Adrenal gland (tissue), 9 donors: ENCODE measurements at regions not wholly inside any gene's neighbourhood (a gene's known extent, or its start where the extent isn't known, plus 50 kb on each side); places are given as distances from the start of the nearest gene placed in this dataset.

ENCODE experiments used
- DNase-seq, 7 donors: peaks; one replicate each; pipeline ENCODE4 v3.0.0-alpha.2; 2019 to 2020
- H3K27ac ChIP-seq, 5 donors: fragments of 200-600 bp; sonication (generic) in 4 of 5; 1 replicate in 3 of 5; 2 replicates in 2 of 5; pipeline versions ENCODE4 v1.5.1 to v1.8.0; 2016 to 2020; ENCODE audit warnings: mild to moderate bottlenecking in 1 of 5
- H3K27me3 ChIP-seq: fragments of 200-600 bp; 2 replicates; pipeline ENCODE4 v1.8.0; 2021
- H3K36me3 ChIP-seq, 2 donors: fragments of 200-600 bp; replicated peaks in 1 of 2; 1 replicate in 1 of 2; 2 replicates in 1 of 2; pipeline versions ENCODE4 v1.5.1 to v1.8.0; 2018 to 2022
- H3K4me1 ChIP-seq, 2 donors: fragments of 200-600 bp; replicated peaks in 1 of 2; 1 replicate in 1 of 2; 2 replicates in 1 of 2; pipeline versions ENCODE4 v1.5.1 to v1.8.0; 2018 to 2021
- H3K4me3 ChIP-seq, 4 donors: fragments of 200-600 bp; sonication (generic) in 3 of 4; one replicate each; pipeline ENCODE4 v1.5.1; 2016 to 2018
- H3K9me3 ChIP-seq, 3 donors: fragments of 200-600 bp; sonication (generic) in 1 of 3; replicated peaks in 1 of 3; 1 replicate in 2 of 3; 2 replicates in 1 of 3; pipeline versions ENCODE4 v1.5.1 to v1.8.0; 2016 to 2021
- POLR2A ChIP-seq, 2 donors: fragments of 450-650 bp; IDR thresholded peaks; one replicate each; pipeline ENCODE4 v1.6.1; 2017; ENCODE audit warnings: antibody characterized with exemption in 2 of 2, mild to moderate bottlenecking in 2 of 2, moderate library complexity in 1 of 2
- WGBS, 4 donors: extraction: QIAGEN DNeasy Blood & Tissue Kit in 2 of 4; methylation state at CpG; one replicate each; pipeline versions ENCODE4 v1.1.5 to v1.1.7; 2013 to 2017; 5-methylcytosine and 5-hydroxymethylcytosine counted together
- intact Hi-C, 2 donors: fragments of 100-400 bp; cut with DNase I; formaldehyde crosslinking; loops; one replicate each; pipeline versions ENCODE4 v1.14.1 to v1.15.0; 2022 to 2023
- TF ChIP-seq, protein P1 (sequence below), 6 experiments: fragments of 450-650 bp in 4 of 6; fragments of 200-600 bp in 2 of 6; sonication (generic) in 1 of 6; IDR thresholded peaks; 1 replicate in 5 of 6; 2 replicates in 1 of 6; pipeline versions ENCODE4 v1.5.1 to v1.8.0; 2016 to 2021; ENCODE audit warnings: antibody characterized with exemption in 6 of 6, mild to moderate bottlenecking in 2 of 6, moderate library complexity in 1 of 6
- donor health status: healthy with polysubstance abuse.
- donor health status: Bipolar disorder and iron deficiency.
- donor health status: DM: yes; HTN: yes; CAD: no.
- donor health status: DM: no; HTN: no; CAD: no.
- donor health status: DM: no; HTN: no; CAD: no.

DNA sequence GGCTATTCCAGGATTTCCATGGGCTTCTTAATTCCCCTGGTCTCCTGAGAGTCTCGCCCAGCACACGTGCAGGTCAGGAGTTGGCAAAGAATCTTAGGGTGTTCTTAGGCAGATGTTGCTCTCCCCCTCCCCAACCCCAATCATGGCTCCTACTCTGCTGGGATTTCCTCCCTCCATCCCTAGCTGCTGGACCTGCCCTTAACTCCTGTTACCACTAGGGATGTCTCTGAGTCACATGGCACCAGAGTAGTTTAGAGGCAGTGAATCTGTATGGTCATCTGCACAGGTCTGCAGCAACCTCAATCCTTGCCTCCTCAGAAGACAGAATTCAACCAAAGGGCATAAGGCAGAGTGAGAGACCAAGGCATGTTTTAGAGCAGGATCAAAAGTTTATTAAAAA, 51.8 kb upstream of the CHST3 start:
- Histone ChIP-seq H3K27me3 (no peaks in the 10 kb centered on the region), H3K4me1 (no peaks in the 10 kb centered on the region), H3K9me3 (peaks cover 0 to 7% (median 0%) of the 10 kb centered on the region in 3 donors), H3K4me3 (no peak overlapping the region), H3K36me3 (no peaks in the 10 kb centered on the region), H3K27ac (no peak overlapping the region)
- intact Hi-C loops: no loop called here
- TF ChIP-seq, protein P1, sequence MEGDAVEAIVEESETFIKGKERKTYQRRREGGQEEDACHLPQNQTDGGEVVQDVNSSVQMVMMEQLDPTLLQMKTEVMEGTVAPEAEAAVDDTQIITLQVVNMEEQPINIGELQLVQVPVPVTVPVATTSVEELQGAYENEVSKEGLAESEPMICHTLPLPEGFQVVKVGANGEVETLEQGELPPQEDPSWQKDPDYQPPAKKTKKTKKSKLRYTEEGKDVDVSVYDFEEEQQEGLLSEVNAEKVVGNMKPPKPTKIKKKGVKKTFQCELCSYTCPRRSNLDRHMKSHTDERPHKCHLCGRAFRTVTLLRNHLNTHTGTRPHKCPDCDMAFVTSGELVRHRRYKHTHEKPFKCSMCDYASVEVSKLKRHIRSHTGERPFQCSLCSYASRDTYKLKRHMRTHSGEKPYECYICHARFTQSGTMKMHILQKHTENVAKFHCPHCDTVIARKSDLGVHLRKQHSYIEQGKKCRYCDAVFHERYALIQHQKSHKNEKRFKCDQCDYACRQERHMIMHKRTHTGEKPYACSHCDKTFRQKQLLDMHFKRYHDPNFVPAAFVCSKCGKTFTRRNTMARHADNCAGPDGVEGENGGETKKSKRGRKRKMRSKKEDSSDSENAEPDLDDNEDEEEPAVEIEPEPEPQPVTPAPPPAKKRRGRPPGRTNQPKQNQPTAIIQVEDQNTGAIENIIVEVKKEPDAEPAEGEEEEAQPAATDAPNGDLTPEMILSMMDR (IDR thresholded peaks at IDR 0.05): no peak
- TF ChIP-seq POLR2A (IDR thresholded peaks at IDR 0.05): no peak
- DNase-seq: no peak
- WGBS, 4 donors: 94 to 96% (median 95%) methylated on average over 2 of the region's 2 CpGs

DNA sequence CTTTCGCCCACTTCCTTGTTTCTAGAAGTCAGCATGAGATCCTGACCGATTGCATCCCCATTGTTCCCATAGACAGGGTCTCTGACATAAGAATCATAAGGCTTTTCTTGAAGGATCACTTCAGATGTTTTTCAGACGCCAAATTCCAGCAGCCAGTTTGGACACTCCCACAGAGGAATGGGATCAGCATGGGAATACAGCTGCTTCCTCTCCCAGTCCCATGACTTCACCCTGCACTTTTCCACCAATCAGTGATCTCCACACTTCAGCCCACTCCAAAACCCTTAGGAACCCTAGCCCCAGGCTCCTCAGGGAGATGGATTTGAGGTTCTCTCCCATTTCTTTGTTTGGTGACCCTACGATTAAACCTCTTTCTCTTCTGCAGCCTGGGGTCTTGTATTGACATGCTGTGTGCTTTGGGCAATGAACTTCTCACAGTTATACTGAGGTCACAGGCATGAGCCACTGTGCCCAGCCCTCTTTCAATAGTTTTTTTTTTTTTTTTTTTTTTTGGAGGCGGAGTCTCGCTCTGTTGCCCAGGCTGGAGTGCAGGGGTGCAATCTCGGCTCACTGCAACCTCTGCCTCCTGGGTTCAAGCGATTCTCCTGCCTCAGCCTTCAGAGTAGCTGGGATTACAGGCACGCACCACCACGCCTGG, 52.8 kb upstream of the CHST3 start:
- no peak for DNase-seq
- H3K4me3 ChIP-seq: no peak overlapping the region
- H3K4me1 ChIP-seq: no peaks in the 10 kb centered on the region
- H3K27ac ChIP-seq: no peak overlapping the region
- H3K27me3 ChIP-seq: no peaks in the 10 kb centered on the region
- TF ChIP-seq, protein P1 (IDR thresholded peaks at IDR 0.05): no peak
- no peak for TF ChIP-seq POLR2A (IDR thresholded peaks at IDR 0.05)
- no peaks in the 10 kb centered on the region for H3K9me3 ChIP-seq
- H3K36me3 ChIP-seq: no peaks in the 10 kb centered on the region
- WGBS, 4 donors: 83 to 92% (median 89%) methylated on average over 9 to 10 of the region's 10 CpGs
- intact Hi-C loops: no loop called here

DNA sequence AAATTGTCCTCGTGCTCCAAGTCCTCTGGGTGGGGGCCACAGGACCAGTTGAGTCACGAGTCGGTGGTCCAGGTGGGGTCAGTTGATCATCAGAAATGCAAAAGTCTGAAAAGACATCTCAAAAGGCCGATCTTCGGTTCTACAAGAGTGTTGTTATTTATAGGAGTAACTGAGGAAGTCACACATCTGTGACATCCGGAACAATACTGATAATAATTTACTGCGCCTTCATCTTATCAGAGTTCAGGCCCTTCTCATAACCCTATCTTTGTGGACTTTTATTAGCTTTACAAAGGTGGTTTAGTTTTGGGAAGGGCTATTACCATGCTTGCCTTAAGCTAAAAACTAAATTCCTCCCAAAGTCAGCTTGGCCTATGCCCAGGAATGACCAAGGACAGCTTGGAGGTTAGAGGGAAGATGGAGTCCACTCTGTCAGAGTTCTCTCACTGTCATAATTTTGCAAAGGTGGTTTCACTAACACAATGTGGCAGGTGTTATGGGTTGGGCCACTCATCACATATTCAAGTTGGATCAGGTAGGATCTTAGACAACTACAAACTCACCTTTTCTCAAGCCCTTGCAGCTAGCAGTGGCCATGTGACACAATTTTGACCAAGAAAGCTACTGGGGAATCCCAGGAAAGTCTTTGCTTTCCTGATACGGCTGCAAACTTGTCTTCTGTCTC, 54.7 kb upstream of the CHST3 start:
- H3K4me3 ChIP-seq: no peak overlapping the region
- no peaks in the 10 kb centered on the region for H3K9me3 ChIP-seq
- no peak overlapping the region for H3K27ac ChIP-seq
- H3K36me3 ChIP-seq: no peaks in the 10 kb centered on the region
- DNase-seq: no peak
- no peaks in the 10 kb centered on the region for H3K27me3 ChIP-seq
- TF ChIP-seq, protein P1 (IDR thresholded peaks at IDR 0.05): no peak
- no peak for TF ChIP-seq POLR2A (IDR thresholded peaks at IDR 0.05)
- intact Hi-C loops: no loop called here
- no peaks in the 10 kb centered on the region for H3K4me1 ChIP-seq
- 71 to 83% (median 73%) methylated on average over 8 of the region's 8 CpGs for WGBS, 4 donors

DNA sequence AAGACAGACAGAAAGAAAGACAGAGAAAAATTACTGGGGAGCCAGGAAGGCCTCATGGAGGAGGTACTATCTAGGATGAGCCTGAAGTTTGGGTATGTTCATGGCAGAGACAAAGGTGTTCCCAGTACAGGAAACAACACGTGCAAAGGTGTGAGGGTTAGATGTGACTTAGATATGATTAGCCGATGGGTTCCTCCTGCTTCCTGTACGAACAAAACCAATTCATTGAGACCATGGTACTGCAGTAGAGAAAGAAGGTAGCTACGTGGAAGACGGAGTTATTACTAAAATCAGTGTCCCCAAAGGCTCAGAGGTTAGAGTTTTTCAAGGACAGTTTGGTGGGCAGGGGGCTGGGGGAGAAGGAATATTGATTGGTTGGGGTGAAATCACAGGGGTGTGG, 55.2 kb upstream of the CHST3 start:
- no peak for DNase-seq
- Histone ChIP-seq H3K4me1 (no peaks in the 10 kb centered on the region), H3K27me3 (no peaks in the 10 kb centered on the region), H3K36me3 (no peaks in the 10 kb centered on the region), H3K9me3 (no peaks in the 10 kb centered on the region), H3K27ac (no peak overlapping the region), H3K4me3 (no peak overlapping the region)
- intact Hi-C loops: no loop called here
- 83 to 93% (median 88%) methylated on average over 5 of the region's 5 CpGs for WGBS, 4 donors
- TF ChIP-seq, protein P1 (IDR thresholded peaks at IDR 0.05): no peak
- TF ChIP-seq POLR2A (IDR thresholded peaks at IDR 0.05): no peak
